ENCODE measurements at regions not wholly inside any gene's neighbourhood (a gene's known extent, or its start where the extent isn't known, plus 50 kb on each side); places are given as distances from the start of the nearest gene placed in this dataset.

GRCh38 chr13:38618881-38619280 lies 68.0 kb upstream of the FREM2 start:
- no peak for DNase-seq

DNA sequence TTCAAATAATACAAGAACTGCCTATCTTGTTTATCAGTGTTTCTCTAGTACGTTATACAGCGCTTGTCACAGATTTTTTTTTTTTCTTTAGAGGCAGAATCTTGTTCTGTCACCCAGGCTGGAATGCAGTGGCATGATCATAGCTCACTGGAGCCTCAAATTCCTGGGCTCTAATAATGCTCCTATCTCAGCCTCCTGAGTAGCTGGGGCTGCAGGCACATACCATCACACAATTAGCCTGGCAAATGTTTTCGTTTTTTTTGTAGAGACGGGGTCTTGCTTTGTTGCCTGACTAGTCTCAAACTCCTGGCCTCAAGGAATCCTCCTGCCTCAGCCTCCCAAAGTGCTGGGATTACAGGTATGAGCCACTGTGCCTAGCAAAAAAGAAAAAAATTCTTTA lies 66.0 kb upstream of the FREM2 start:
- DNase-seq = no peak

DNA sequence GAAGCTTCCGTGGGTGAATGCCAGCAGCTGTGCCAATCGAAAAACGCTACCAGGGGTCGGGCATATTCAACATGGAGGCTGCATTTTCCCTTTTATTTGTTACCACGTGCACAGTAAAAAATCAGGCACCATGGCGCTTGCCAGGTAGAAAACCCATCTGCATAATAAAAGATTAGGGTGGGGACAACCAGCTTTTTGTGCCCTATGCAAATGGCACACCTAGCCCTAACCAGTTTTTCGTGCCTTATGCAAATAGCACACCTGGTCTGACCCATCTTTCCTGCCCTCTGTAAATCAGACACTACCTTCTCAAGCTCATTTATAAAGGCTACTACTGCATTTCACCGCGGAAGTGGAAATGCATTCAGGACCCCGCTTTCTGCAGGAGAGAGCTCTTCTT lies 62.1 kb upstream of the FREM2 start:
- no peak for DNase-seq

DNA sequence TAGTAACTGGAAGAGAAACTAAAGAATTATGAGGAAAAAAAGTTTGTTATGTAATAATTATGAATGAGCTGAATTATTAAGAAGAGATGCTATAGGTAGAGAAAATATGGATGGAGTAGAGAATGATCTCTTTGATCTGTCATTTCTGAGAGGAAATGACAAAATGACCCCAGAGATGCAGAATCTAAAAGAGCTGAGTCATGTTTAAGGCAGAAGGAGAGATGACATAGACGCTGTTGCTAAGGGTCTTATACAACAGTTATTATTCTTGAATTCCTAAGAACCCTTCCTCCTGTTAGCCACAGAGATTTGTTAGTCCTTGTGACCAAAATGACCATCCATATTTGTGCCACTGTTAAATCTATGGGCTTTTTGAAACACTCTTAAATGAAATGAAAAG lies 58.3 kb upstream of the FREM2 start:
- DNase-seq = no peak

DNA sequence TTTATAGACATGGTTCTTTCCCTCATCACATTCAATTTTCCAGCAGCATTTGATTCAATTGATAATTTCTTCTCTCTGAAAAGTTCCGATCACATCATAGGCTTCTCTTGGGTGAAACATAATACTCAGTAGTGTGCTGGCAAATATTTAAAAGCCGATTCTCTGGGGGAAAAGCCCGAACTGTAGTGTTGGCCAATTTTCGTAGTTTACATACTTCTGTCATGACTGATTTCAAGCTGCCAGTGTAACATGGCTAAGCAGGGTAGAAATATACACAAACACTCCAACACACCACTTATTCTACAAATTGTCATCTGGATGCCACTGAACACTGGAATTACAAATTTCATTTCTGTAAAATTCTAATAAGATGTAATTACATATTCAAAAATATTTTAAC lies 56.1 kb upstream of the FREM2 start:
- DNase-seq = no peak

DNA sequence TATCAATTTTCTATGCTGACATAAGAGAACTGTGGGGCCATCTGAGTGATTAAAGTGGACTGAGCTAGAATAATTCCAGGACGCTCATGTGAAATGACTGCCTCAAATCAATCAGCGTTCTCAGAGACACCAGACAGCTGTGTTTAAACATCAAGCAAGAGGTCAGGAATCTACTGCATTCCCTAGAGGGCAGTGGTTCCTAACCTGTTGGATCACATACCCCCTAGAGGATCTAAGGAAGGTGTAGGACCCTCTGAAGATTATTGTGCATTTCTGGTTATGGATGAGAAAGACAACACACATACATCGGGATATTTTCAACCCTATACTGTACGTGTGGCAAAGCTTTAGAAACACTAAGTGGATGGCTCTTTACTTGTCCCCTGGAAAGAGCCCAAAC lies 51.8 kb upstream of the FREM2 start:
- DNase-seq = no peak

GRCh38 chr13:38636073-38636472 lies 50.8 kb upstream of the FREM2 start:
- DNase-seq = no peak

DNA sequence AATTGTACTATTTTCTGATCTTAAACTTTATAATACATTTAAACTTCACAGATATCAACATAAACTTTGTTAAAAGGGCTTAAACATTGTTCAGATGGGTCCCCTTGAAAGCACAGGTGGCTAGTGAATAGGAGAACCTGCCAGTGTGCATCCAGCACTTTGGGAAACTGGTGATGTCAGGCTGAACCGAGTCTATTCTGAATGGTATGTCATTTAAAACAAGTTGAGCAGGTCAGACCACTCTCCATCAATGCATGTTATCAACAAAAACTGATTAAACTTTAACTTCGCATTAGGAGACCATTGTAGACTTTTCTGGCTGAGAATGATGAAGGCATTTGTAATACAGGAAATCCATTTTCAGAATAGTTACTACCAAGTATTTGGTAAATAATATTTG lies 50.1 kb upstream of the FREM2 start:
- no peak for DNase-seq
